GM23248 (cell line): ENCODE measurements at regions not wholly inside any gene's neighbourhood (a gene's known extent, or its start where the extent isn't known, plus 50 kb on each side); places are given as distances from the start of the nearest gene placed in this dataset.

ENCODE experiments used
- EZH2 ChIP-seq: fragments of 200-600 bp; sonication (generic); IDR thresholded peaks from 2 replicates; pipeline ENCODE4 v1.6.1; 2018; ENCODE audit warnings: antibody characterized with exemption, mild to moderate bottlenecking; ENCODE audit not compliant: insufficient read depth, poor library complexity, severe bottlenecking
- EZH2phosphoT487 ChIP-seq: fragments of 200-600 bp; sonication (generic); IDR thresholded peaks from 2 replicates; pipeline ENCODE4 v1.6.1; 2018; ENCODE audit warnings: antibody characterized with exemption, moderate library complexity, mild to moderate bottlenecking, low read depth; ENCODE audit not compliant: insufficient read depth

GRCh38 chrX:7219153-7219705 lies 71.3 kb upstream of the PUDP start:
- TF ChIP-seq EZH2 (no peak), EZH2phosphoT487 (no peak)
